Urinary bladder (tissue), 3 donors: ENCODE measurements at regions not wholly inside any gene's neighbourhood (a gene's known extent, or its start where the extent isn't known, plus 50 kb on each side); places are given as distances from the start of the nearest gene placed in this dataset.

Source experiments
- DNase-seq: peaks from one replicate; pipeline ENCODE4 v3.0.0-alpha.2; 2015; ENCODE audit errors: extremely low spot score
- H3K27ac ChIP-seq: one replicate; pipeline ENCODE4 v1.5.1; 2013; ENCODE audit warnings: low read depth, mild to moderate bottlenecking, moderate library complexity
- H3K36me3 ChIP-seq: one replicate; pipeline ENCODE4 v1.6.1; 2013; ENCODE audit warnings: mild to moderate bottlenecking, moderate library complexity; ENCODE audit not compliant: insufficient read depth
- H3K4me1 ChIP-seq: one replicate; pipeline ENCODE4 v1.6.1; 2013; ENCODE audit warnings: mild to moderate bottlenecking, moderate library complexity; ENCODE audit not compliant: insufficient read depth
- H3K4me3 ChIP-seq: one replicate; pipeline ENCODE4 v1.5.1; 2013; ENCODE audit warnings: low read depth, low read length
- WGBS: extraction: QIAGEN DNeasy Blood & Tissue Kit; methylation state at CpG from one replicate; pipeline ENCODE4 v1.1.7; 2013; 5-methylcytosine and 5-hydroxymethylcytosine counted together
- donor health status: healthy with polysubstance abuse.
- donor health status: healthy.

DNA sequence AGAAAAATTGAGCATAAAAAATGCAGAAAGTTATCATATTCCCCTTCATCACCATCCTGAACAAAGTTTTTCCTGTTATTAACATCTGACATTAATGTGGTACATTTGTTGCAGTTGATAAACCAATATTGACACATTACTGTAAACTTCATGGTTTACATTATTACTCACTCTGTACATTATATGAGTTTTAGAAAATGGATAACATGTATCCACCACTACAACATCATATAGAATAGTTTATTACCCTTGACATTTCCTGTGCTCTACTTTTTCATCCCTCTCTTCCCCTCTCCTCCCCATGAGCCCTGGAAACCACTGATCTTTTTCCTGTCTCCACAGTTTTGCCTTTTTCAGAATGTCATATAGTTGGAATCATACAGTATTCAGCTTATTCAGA lies 618.6 kb upstream of the TMEFF2 start:
- DNase-seq: no peak
- Histone ChIP-seq H3K4me3 (no peak overlapping the region), H3K36me3 (no peaks in the 10 kb centered on the region), H3K4me1 (no peaks in the 10 kb centered on the region), H3K27ac (no peak overlapping the region)

- Histone ChIP-seq H3K4me1 (no peaks in the 10 kb centered on the region), H3K36me3 (no peaks in the 10 kb centered on the region), H3K4me3 (no peak overlapping the region), H3K27ac (no peak overlapping the region)
- no peak for DNase-seq
- 79% methylated on average over 2 of the region's 2 CpGs for WGBS
Observed at GRCh38 chr2:192809173-192809572, 614.4 kb upstream of the TMEFF2 start.

DNA sequence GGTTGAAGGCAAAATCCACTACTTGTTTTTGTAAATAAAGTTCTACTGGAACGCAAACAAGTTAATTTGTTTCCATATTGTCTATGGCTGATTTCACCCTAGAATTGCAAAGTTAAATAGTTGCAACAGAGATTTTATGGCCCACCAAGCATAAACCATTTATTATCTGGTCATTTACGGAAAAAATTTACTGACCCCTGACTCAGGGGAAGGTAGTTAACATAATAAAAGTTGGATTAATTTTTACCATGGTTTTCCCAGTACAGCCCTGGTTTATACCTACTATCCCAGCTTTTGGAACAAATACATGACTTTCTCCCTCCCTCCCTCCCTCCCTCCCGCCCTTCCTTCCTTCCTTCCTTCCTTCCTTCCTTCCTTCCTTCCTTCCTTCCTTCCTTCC lies 588.9 kb upstream of the TMEFF2 start:
- 74% methylated on average over 3 of the region's 3 CpGs for WGBS
- no peaks in the 10 kb centered on the region for H3K36me3 ChIP-seq
- DNase-seq: no peak
- no peak overlapping the region for H3K27ac ChIP-seq
- H3K4me1 ChIP-seq: no peaks in the 10 kb centered on the region
- H3K4me3 ChIP-seq: no peak overlapping the region

DNA sequence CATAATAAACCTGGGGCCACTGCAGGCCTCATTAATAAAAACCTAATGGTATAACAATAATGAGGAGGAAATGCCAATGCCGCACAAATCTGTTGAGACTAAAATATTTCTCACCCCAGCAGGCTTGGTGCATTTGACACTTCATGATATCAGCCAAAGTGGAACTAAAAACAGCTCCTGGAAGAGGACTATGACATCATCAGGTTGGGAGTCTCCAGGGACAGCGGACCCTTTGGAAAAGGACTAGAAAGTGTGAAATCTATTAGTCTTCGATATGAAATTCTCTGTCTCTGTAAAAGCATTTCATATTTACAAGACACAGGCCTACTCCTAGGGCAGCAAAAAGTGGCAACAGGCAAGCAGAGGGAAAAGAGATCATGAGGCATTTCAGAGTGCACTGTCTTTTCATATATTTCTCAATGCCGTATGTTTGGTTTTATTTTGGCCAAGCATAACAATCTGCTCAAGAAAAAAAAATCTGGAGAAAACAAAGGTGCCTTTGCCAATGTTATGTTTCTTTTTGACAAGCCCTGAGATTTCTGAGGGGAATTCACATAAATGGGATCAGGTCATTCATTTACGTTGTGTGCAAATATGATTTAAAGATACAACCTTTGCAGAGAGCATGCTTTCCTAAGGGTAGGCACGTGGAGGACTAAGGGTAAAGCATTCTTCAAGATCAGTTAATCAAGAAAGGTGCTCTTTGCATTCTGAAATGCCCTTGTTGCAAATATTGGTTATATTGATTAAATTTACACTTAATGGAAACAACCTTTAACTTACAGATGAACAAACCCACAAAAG lies 580.9 kb upstream of the TMEFF2 start:
- H3K4me3 ChIP-seq: no peak overlapping the region
- no peak overlapping the region for H3K27ac ChIP-seq
- no peaks in the 10 kb centered on the region for H3K36me3 ChIP-seq
- DNase-seq: no peak
- H3K4me1 ChIP-seq: no peaks in the 10 kb centered on the region
- 79% methylated on average over 6 of the region's 6 CpGs for WGBS

DNA sequence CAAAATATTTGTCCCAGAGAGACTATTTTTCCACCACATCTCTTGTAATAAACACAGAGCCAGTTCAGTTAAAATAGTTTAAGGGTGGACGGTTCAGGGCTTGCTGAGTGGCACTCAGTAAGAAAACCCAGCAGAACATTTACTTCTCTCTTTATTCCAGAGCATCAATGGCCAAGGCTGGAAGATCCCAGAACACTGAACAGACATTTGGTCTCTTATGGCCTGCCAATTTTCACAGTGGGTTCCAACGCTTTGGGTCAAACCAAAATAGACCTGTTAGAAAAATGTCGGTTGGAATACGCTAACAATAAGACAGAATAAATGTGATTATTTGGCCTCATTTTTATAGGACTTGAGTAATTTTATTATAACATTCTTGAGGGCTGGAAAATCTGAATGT lies 580.3 kb upstream of the TMEFF2 start:
- 80% methylated on average over 4 of the region's 4 CpGs for WGBS
- no peaks in the 10 kb centered on the region for H3K36me3 ChIP-seq
- no peak for DNase-seq

DNA sequence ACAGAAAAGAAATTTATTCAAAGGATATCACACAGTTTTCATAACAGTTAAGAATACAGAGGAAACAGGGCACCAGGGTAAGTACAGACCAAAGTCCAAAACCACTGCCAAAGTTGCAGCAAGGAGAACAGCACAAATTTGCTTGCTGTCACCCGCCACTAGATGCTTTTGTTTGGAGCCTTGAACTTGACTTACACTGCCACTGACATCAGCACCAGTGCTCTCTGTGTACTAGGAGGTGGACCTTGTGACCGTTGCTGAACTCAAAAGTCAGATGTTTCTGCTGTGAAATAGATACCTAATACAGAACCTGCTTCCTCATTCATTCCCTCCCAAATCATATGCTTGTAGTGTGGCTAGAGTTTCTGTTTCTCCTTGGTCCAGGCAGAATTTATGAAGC lies 578.3 kb upstream of the TMEFF2 start:
- Histone ChIP-seq H3K4me3 (no peak overlapping the region), H3K36me3 (no peaks in the 10 kb centered on the region), H3K4me1 (no peaks in the 10 kb centered on the region), H3K27ac (no peak overlapping the region)
- DNase-seq: no peak
- WGBS: 69% methylated on average over 2 of the region's 2 CpGs

More for the DNA sequence above, 580.3 kb upstream of the TMEFF2 start:
- H3K4me1 ChIP-seq: no peaks in the 10 kb centered on the region
- H3K27ac ChIP-seq: no peak overlapping the region
- no peak overlapping the region for H3K4me3 ChIP-seq

- WGBS: 86% methylated on average over 1 of the region's 1 CpG
- Histone ChIP-seq H3K4me1 (no peaks in the 10 kb centered on the region), H3K36me3 (no peaks in the 10 kb centered on the region), H3K4me3 (no peak overlapping the region), H3K27ac (no peak overlapping the region)
- no peak for DNase-seq
Observed at GRCh38 chr2:192749611-192750200, 555.0 kb upstream of the TMEFF2 start.

GRCh38 chr2:192741889-192742288 lies 547.2 kb upstream of the TMEFF2 start:
- DNase-seq: no peak
- H3K4me3 ChIP-seq: no peak overlapping the region

GRCh38 chr2:192735447-192735846 lies 540.7 kb upstream of the TMEFF2 start:
- H3K27ac ChIP-seq: no peak overlapping the region
- H3K36me3 ChIP-seq: no peaks in the 10 kb centered on the region
- no peak overlapping the region for H3K4me3 ChIP-seq
- H3K4me1 ChIP-seq: no peaks in the 10 kb centered on the region
- WGBS: 74% methylated on average over 3 of the region's 3 CpGs
- no peak for DNase-seq

More at GRCh38 chr2:192741889-192742288, 547.2 kb upstream of the TMEFF2 start:
- no peaks in the 10 kb centered on the region for H3K4me1 ChIP-seq
- H3K27ac ChIP-seq: no peak overlapping the region
- no peaks in the 10 kb centered on the region for H3K36me3 ChIP-seq

GRCh38 chr2:192729369-192729768 lies 534.6 kb upstream of the TMEFF2 start:
- Histone ChIP-seq H3K36me3 (no peaks in the 10 kb centered on the region), H3K4me3 (no peak overlapping the region), H3K27ac (no peak overlapping the region), H3K4me1 (no peaks in the 10 kb centered on the region)
- 92% methylated on average over 2 of the region's 2 CpGs for WGBS
- no peak for DNase-seq

DNA sequence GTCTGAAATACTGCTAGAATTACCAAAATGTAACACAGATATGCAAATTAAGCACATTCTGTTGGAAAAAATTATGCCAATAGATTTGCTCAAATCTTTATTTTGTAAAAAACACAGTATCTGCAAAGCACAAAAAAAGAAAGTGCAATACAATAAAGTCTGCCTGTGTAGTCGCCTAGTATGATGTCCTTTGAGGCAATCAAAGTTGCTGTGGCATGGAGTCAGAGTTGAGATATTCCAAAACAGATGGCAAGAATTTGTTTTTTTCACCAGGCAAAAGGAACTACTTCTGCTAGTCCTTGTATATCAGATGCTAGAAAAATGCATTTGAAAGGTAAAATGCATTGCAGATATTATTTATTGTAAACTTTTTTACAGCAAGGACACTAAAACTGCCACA lies 531.3 kb upstream of the TMEFF2 start:
- Histone ChIP-seq H3K36me3 (no peaks in the 10 kb centered on the region), H3K4me1 (no peaks in the 10 kb centered on the region), H3K27ac (no peak overlapping the region), H3K4me3 (no peak overlapping the region)
- DNase-seq: no peak
- WGBS: 85% methylated on average over 1 of the region's 1 CpG

GRCh38 chr2:192719629-192720028 lies 524.9 kb upstream of the TMEFF2 start:
- Histone ChIP-seq H3K4me1 (no peaks in the 10 kb centered on the region), H3K36me3 (no peaks in the 10 kb centered on the region), H3K27ac (no peak overlapping the region), H3K4me3 (no peak overlapping the region)
- DNase-seq: no peak

- no peaks in the 10 kb centered on the region for H3K36me3 ChIP-seq
- WGBS: 88% methylated on average over 3 of the region's 3 CpGs
- no peak overlapping the region for H3K4me3 ChIP-seq
- no peak overlapping the region for H3K27ac ChIP-seq
- no peak for DNase-seq
- no peaks in the 10 kb centered on the region for H3K4me1 ChIP-seq
Observed at GRCh38 chr2:192718340-192718739, 523.6 kb upstream of the TMEFF2 start.

GRCh38 chr2:192700934-192701333 lies 506.2 kb upstream of the TMEFF2 start:
- 62% methylated on average over 2 of the region's 2 CpGs for WGBS
- no peak for DNase-seq

More at GRCh38 chr2:192700934-192701333, 506.2 kb upstream of the TMEFF2 start:
- Histone ChIP-seq H3K27ac (no peak overlapping the region), H3K36me3 (no peaks in the 10 kb centered on the region), H3K4me1 (no peaks in the 10 kb centered on the region), H3K4me3 (no peak overlapping the region)
